Skeletal muscle tissue (tissue), 3 donors: ENCODE measurements at regions not wholly inside any gene's neighbourhood (a gene's known extent, or its start where the extent isn't known, plus 50 kb on each side); places are given as distances from the start of the nearest gene placed in this dataset.

ENCODE experiments used
- H3K27ac ChIP-seq: one replicate; pipeline ENCODE4 v1.7.0; 2013; ENCODE audit warnings: mild to moderate bottlenecking, low read depth, low read length, inconsistent platforms
- H3K27me3 ChIP-seq, 3 donors: one replicate each; pipeline ENCODE4 v1.7.0; 2013; ENCODE audit warnings: low read length in 3 of 3; ENCODE audit not compliant: control insufficient read depth in 3 of 3, insufficient read depth in 3 of 3
- H3K36me3 ChIP-seq, 3 donors: one replicate each; pipeline ENCODE4 v1.7.0; 2013; ENCODE audit warnings: low read length in 3 of 3; ENCODE audit not compliant: control insufficient read depth in 3 of 3, insufficient read depth in 3 of 3
- H3K4me1 ChIP-seq, 3 donors: one replicate each; pipeline ENCODE4 v1.7.0; 2013; ENCODE audit warnings: low read length in 3 of 3, mild to moderate bottlenecking in 3 of 3; ENCODE audit not compliant: control insufficient read depth in 3 of 3, insufficient read depth in 3 of 3
- H3K4me3 ChIP-seq, 3 donors: one replicate each; pipeline ENCODE4 v1.7.0; 2013; ENCODE audit warnings: low read length in 3 of 3
- H3K9ac ChIP-seq, 3 donors: one replicate each; pipeline ENCODE4 v1.7.0; 2013; ENCODE audit warnings: low read length in 3 of 3, mild to moderate bottlenecking in 3 of 3, moderate library complexity in 2 of 3, low read depth in 1 of 3
- H3K9me3 ChIP-seq, 3 donors: one replicate each; pipeline ENCODE4 v1.7.0; 2013; ENCODE audit warnings: low read length in 3 of 3; ENCODE audit not compliant: control insufficient read depth in 3 of 3
- donor health status: Osteomylitis.

- no peak overlapping the region for H3K27ac ChIP-seq
- H3K4me1 ChIP-seq: peaks cover 11 to 16% (median 15%) of the 10 kb centered on the region in 3 donors
- no peak overlapping the region for H3K9ac ChIP-seq
- H3K4me3 ChIP-seq: no peak overlapping the region
- H3K36me3 ChIP-seq: no peaks in the 10 kb centered on the region
- H3K27me3 ChIP-seq: no peaks in the 10 kb centered on the region
- H3K9me3 ChIP-seq: peaks cover 0 to 2% (median 0%) of the 10 kb centered on the region in 3 donors
Observed at GRCh38 chr2:174670446-174670845, 72.8 kb upstream of the WIPF1 start.

- Histone ChIP-seq H3K9ac (no peak overlapping the region), H3K27me3 (no peaks in the 10 kb centered on the region), H3K9me3 (peaks cover 0 to 2% (median 0%) of the 10 kb centered on the region in 3 donors), H3K4me3 (no peak overlapping the region), H3K27ac (no peak overlapping the region), H3K36me3 (no peaks in the 10 kb centered on the region), H3K4me1 (peaks cover 12 to 17% (median 16%) of the 10 kb centered on the region in 3 donors)
Observed at GRCh38 chr2:174669336-174669735, 71.7 kb upstream of the WIPF1 start.

DNA sequence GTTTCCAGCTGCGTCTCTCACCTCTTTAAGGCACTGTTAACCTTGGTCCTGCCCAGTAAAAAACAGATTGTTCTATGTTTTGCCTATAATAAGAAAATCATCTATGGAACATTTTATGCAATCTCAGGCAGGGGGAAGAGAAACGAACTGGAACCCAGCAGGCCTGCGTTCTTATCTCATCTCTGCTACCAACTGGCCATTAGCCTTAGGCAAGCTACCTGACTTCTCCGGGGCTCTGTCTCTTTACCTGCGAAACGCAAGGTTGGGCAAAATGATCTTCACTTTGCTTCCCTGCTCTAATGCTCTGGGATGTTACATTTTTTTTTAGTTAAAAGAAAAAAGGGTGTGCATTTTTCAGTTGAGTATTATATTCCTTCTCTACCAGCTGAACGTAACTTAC lies 70.5 kb upstream of the WIPF1 start:
- Histone ChIP-seq H3K27ac (no peak overlapping the region), H3K4me1 (peaks cover 19 to 24% (median 22%) of the 10 kb centered on the region in 3 donors), H3K27me3 (no peaks in the 10 kb centered on the region), H3K4me3 (no peak overlapping the region), H3K9me3 (peaks cover 0 to 2% (median 0%) of the 10 kb centered on the region in 3 donors), H3K36me3 (no peaks in the 10 kb centered on the region), H3K9ac (no peak overlapping the region)

GRCh38 chr2:174667250-174667860 lies 69.8 kb upstream of the WIPF1 start:
- peak overlapping the region; percentile 51 for H3K27ac ChIP-seq
- H3K36me3 ChIP-seq: no peaks in the 10 kb centered on the region
- no peak overlapping the region for H3K4me3 ChIP-seq
- H3K4me1 ChIP-seq: peaks cover 20 to 26% (median 22%) of the 10 kb centered on the region in 3 donors
- no peaks in the 10 kb centered on the region for H3K27me3 ChIP-seq
- H3K9ac ChIP-seq: peak overlapping the region in 1 of 3 donors; percentile 16
- peaks cover 0 to 2% (median 0%) of the 10 kb centered on the region in 3 donors for H3K9me3 ChIP-seq

GRCh38 chr2:174666845-174667244 lies 69.2 kb upstream of the WIPF1 start:
- no peaks in the 10 kb centered on the region for H3K36me3 ChIP-seq
- H3K27me3 ChIP-seq: no peaks in the 10 kb centered on the region
- peak overlapping the region; percentile 51 for H3K27ac ChIP-seq
- H3K9me3 ChIP-seq: peaks cover 0 to 2% (median 0%) of the 10 kb centered on the region in 3 donors
- peak overlapping the region in 1 of 3 donors; percentile 16 for H3K9ac ChIP-seq
- no peak overlapping the region for H3K4me3 ChIP-seq
- peaks cover 22 to 29% (median 25%) of the 10 kb centered on the region in 3 donors for H3K4me1 ChIP-seq

DNA sequence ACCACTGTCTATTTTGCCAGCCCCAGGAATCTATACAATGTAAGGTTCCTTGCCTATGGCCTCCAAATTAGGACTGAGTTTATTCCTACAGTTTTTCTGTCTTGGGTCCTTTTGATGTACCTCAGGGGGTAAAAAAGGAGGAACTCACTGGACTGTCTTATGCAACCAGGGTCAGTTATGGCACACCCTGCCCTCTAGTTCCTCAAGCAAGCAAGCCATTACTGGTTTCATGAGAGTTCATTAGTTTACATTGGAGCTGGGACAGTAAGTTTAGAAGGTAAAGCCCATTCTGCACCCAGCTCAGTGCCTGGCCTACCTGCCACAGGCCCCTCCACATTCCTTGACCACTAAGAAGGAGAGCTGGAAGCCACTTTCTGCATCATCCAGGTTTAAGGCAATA lies 68.7 kb upstream of the WIPF1 start:
- Histone ChIP-seq H3K9ac (no peak overlapping the region), H3K27me3 (no peaks in the 10 kb centered on the region), H3K4me1 (peaks cover 22 to 29% (median 25%) of the 10 kb centered on the region in 3 donors), H3K36me3 (no peaks in the 10 kb centered on the region), H3K9me3 (peaks cover 0 to 2% (median 0%) of the 10 kb centered on the region in 3 donors), H3K27ac (peak overlapping the region; percentile 51), H3K4me3 (no peak overlapping the region)

- Histone ChIP-seq H3K9ac (no peak overlapping the region), H3K36me3 (peaks cover 0 to 1% (median 0%) of the 10 kb centered on the region in 3 donors), H3K9me3 (no peaks in the 10 kb centered on the region), H3K27ac (peak overlapping the region; percentile 36), H3K4me3 (no peak overlapping the region), H3K27me3 (no peaks in the 10 kb centered on the region), H3K4me1 (peaks cover 22 to 29% (median 25%) of the 10 kb centered on the region in 3 donors)
Observed at GRCh38 chr2:174664084-174664759, 66.6 kb upstream of the WIPF1 start.

- H3K27me3 ChIP-seq: no peaks in the 10 kb centered on the region
- no peak overlapping the region for H3K4me3 ChIP-seq
- no peaks in the 10 kb centered on the region for H3K9me3 ChIP-seq
- H3K4me1 ChIP-seq: peaks cover 21 to 29% (median 25%) of the 10 kb centered on the region in 3 donors
- H3K36me3 ChIP-seq: peaks cover 0 to 1% (median 0%) of the 10 kb centered on the region in 3 donors
- peak overlapping the region; percentile 36 for H3K27ac ChIP-seq
- H3K9ac ChIP-seq: no peak overlapping the region
Observed at GRCh38 chr2:174663550-174663949, 65.9 kb upstream of the WIPF1 start.

GRCh38 chr2:174662859-174663258 lies 65.3 kb upstream of the WIPF1 start:
- H3K9me3 ChIP-seq: no peaks in the 10 kb centered on the region
- H3K9ac ChIP-seq: no peak overlapping the region
- H3K27ac ChIP-seq: peak overlapping the region; percentile 17
- H3K4me1 ChIP-seq: peaks cover 16 to 29% (median 24%) of the 10 kb centered on the region in 3 donors
- H3K4me3 ChIP-seq: no peak overlapping the region
- H3K36me3 ChIP-seq: peaks cover 0 to 1% (median 0%) of the 10 kb centered on the region in 3 donors
- H3K27me3 ChIP-seq: no peaks in the 10 kb centered on the region

GRCh38 chr2:174662459-174662858 lies 64.9 kb upstream of the WIPF1 start:
- H3K4me1 ChIP-seq: peaks cover 16 to 25% (median 20%) of the 10 kb centered on the region in 3 donors
- H3K27me3 ChIP-seq: no peaks in the 10 kb centered on the region
- no peak overlapping the region for H3K9ac ChIP-seq
- H3K27ac ChIP-seq: no peak overlapping the region
- no peaks in the 10 kb centered on the region for H3K9me3 ChIP-seq
- peaks cover 0 to 1% (median 0%) of the 10 kb centered on the region in 3 donors for H3K36me3 ChIP-seq
- no peak overlapping the region for H3K4me3 ChIP-seq
